Activated B cell treated with CpG ODN at 0.5 μM for 24 hours (primary cell): ENCODE measurements at regions not wholly inside any gene's neighbourhood (a gene's known extent, or its start where the extent isn't known, plus 50 kb on each side); places are given as distances from the start of the nearest gene placed in this dataset.

Experiments used
- ATAC-seq: fragments of 200-7000 bp; cut with Tn5 transposase; one replicate; pipeline ENCODE4 v1.10.0; 2021; ENCODE audit warnings: low read depth, mild to moderate bottlenecking, moderate library complexity
- CTCF ChIA-PET: fragments of 350-600 bp; sonication (Branson Sonifier 250); formaldehyde crosslinking; loops from one replicate; lab custom pipeline; 2021; ENCODE audit warnings: antibody characterized with exemption; lab: Charles Lee
- POLR2A ChIA-PET: fragments of 350-600 bp; sonication (Branson Sonifier 250); formaldehyde crosslinking; loops from one replicate; lab custom pipeline; 2021; ENCODE audit warnings: antibody characterized with exemption; lab: Charles Lee
- DNase-seq: peaks from one replicate; pipeline ENCODE4 v3.0.0; 2022
- H3K27ac Mint-ChIP-seq: one replicate; pipeline ENCODE4 v1.8.0; 2020; ENCODE audit warnings: mixed read lengths
- H3K27me3 Mint-ChIP-seq: one replicate; pipeline ENCODE4 v1.8.0; 2021; ENCODE audit warnings: mixed read lengths
- H3K36me3 Mint-ChIP-seq: one replicate; pipeline ENCODE4 v1.8.0; 2021; ENCODE audit warnings: low read depth, mixed read lengths
- H3K4me1 Mint-ChIP-seq: one replicate; pipeline ENCODE4 v1.8.0; 2021; ENCODE audit warnings: mixed read lengths
- H3K4me3 Mint-ChIP-seq: one replicate; pipeline ENCODE4 v1.8.0; 2020; ENCODE audit warnings: mild to moderate bottlenecking, mixed read lengths
- H3K9me3 Mint-ChIP-seq: one replicate; pipeline ENCODE4 v1.8.0; 2020; ENCODE audit warnings: mixed read lengths
- CTCF ChIP-seq: fragments of 200-600 bp; IDR thresholded peaks from one replicate; pipeline ENCODE4 v1.8.0; 2022; ENCODE audit warnings: antibody characterized with exemption, mild to moderate bottlenecking
- intact Hi-C: fragments of 100-400 bp; cut with micrococcal nuclease; formaldehyde crosslinking; loops from one replicate; pipeline ENCODE4 v1.15.1; 2024

DNA sequence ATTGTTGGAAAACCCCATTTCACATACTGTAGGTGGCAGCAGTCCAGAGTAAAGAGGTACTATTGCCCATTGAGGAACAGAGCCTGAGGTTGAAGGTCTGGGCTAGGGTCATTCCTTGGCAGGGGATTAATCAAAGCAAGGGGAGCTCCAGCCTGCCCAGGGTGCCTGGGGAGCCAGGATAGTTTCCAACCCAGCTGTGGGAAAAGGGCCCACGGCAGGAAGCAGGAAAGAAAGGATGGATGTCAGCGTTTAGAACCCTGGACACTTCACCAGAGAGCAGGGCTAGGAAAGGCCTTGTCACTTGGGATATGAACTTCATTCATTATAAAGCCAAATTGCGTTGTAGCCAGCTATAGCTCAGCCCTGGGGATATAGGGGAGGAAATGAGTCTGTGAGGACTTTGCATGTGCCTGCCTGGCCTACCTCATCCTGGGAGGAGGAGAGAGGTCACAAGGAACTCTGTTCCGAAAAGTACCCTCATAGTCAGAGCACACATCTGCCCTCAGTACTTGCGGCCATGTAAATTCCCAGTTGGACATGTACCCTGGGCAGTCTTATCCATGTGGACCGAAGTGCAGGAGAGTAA is 140.2 kb upstream of the COPS8 start:
- H3K36me3 Mint-ChIP-seq = no peaks in the 10 kb centered on the region
- DNase-seq (no peak), ATAC-seq (no peak)
- no peak for TF ChIP-seq CTCF
- H3K27ac Mint-ChIP-seq = no peak overlapping the region
- intact Hi-C loops = no loop called here
- ChIA-PET POLR2A (no interaction called here), CTCF (no interaction called here)
- H3K4me3 Mint-ChIP-seq = no peak overlapping the region
- H3K4me1 Mint-ChIP-seq = no peaks in the 10 kb centered on the region
- peaks cover 2% of the 10 kb centered on the region for H3K27me3 Mint-ChIP-seq
- no peaks in the 10 kb centered on the region for H3K9me3 Mint-ChIP-seq

- ATAC-seq = no peak
Observed at GRCh38 chr2:236946871-236947270, 138.8 kb upstream of the COPS8 start.

GRCh38 chr2:236947294-236947693 is 138.4 kb upstream of the COPS8 start:
- ChIA-PET POLR2A (no interaction called here), CTCF (no interaction called here)
- ATAC-seq (no peak), DNase-seq (no peak)
- no peak for TF ChIP-seq CTCF
- Mint-ChIP-seq H3K4me1 (no peaks in the 10 kb centered on the region), H3K4me3 (no peak overlapping the region), H3K27ac (no peak overlapping the region), H3K9me3 (peaks cover 7% of the 10 kb centered on the region), H3K27me3 (no peaks in the 10 kb centered on the region), H3K36me3 (no peaks in the 10 kb centered on the region)
- intact Hi-C loops = no loop called here

More at GRCh38 chr2:236946871-236947270, 138.8 kb upstream of the COPS8 start:
- POLR2A ChIA-PET = no interaction called here
- Mint-ChIP-seq H3K36me3 (no peaks in the 10 kb centered on the region), H3K4me3 (no peak overlapping the region), H3K9me3 (peaks cover 6% of the 10 kb centered on the region), H3K27me3 (no peaks in the 10 kb centered on the region), H3K27ac (no peak overlapping the region), H3K4me1 (no peaks in the 10 kb centered on the region)
- DNase-seq = no peak
- TF ChIP-seq CTCF = no peak
- intact Hi-C loops = no loop called here
- CTCF ChIA-PET = no interaction called here

- Mint-ChIP-seq H3K27me3 (no peaks in the 10 kb centered on the region), H3K4me3 (no peak overlapping the region), H3K9me3 (peaks cover 7% of the 10 kb centered on the region), H3K27ac (no peak overlapping the region), H3K36me3 (no peaks in the 10 kb centered on the region), H3K4me1 (no peaks in the 10 kb centered on the region)
- intact Hi-C loops = no loop called here
- no peak for TF ChIP-seq CTCF
- ATAC-seq (no peak), DNase-seq (no peak)
- ChIA-PET CTCF (no interaction called here), POLR2A (no interaction called here)
Observed at GRCh38 chr2:236947896-236948295, 137.8 kb upstream of the COPS8 start.

GRCh38 chr2:236949089-236949905 is 136.4 kb upstream of the COPS8 start:
- ChIA-PET POLR2A (no interaction called here), CTCF (no interaction called here)
- no peak overlapping the region for H3K4me3 Mint-ChIP-seq
- ATAC-seq = no peak
- H3K9me3 Mint-ChIP-seq = peaks cover 7% of the 10 kb centered on the region
- DNase-seq = no peak
- intact Hi-C loops = no loop called here
- H3K4me1 Mint-ChIP-seq = no peaks in the 10 kb centered on the region
- H3K36me3 Mint-ChIP-seq = no peaks in the 10 kb centered on the region
- no peak overlapping the region for H3K27ac Mint-ChIP-seq
- H3K27me3 Mint-ChIP-seq = no peaks in the 10 kb centered on the region
- no peak for TF ChIP-seq CTCF
